DMS53 treated with DMSO at 0.1 percent for 48 hours (cell line): ENCODE measurements at regions not wholly inside any gene's neighbourhood (a gene's known extent, or its start where the extent isn't known, plus 50 kb on each side); places are given as distances from the start of the nearest gene placed in this dataset.

Experiments used
- DNase-seq: peaks from one replicate; lab custom pipeline; 2025; ENCODE audit not compliant: unreplicated experiment; lab: John Stamatoyannopoulos, UW

DNA sequence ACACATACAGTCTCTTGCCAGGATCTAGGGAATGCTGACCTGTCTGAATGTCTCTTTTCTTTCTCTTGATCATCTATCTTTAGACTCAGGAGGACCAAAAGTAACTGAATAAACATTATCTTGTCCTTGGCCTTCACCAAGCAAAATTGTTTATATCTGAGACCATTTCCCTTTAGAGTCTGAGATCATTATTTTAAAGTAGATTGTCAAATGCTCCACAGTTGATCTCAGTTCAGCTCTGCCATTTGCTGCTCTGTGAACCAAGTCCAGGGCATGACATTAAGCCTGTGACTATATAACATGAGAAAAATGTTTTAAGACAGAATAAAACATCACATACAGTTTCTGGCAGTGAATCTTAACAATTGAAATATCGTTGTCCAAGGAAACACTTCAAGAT is 148.3 kb upstream of the NRSN1 start:
- no peak for DNase-seq

GRCh38 chr6:23980965-23981364 is 145.1 kb upstream of the NRSN1 start:
- no peak for DNase-seq

DNA sequence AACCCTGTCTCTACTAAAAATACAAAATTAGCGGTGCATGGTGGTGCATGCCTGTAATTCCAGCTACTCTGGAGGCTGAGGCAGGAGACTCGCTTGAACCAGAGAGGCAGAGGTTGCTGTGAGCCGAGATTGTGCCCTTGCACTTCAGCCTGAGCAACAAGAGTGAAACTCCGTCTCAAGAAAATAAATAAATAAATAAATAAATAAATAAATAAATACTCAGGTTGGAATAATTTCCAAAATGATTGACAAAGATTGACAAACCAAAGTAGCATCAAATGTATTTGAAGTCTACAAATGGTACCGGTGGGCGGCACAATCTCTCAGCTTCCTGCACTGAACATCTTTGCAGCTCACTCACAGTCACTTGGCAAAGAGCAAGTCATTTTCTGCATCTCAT is 144.1 kb upstream of the NRSN1 start:
- DNase-seq, result no peak

- DNase-seq, result no peak
These were observed 142.3 kb upstream of the NRSN1 start for GRCh38 chr6:23983735-23984134.

- no peak for DNase-seq
These were observed 141.0 kb upstream of the NRSN1 start for GRCh38 chr6:23985015-23985414.

DNA sequence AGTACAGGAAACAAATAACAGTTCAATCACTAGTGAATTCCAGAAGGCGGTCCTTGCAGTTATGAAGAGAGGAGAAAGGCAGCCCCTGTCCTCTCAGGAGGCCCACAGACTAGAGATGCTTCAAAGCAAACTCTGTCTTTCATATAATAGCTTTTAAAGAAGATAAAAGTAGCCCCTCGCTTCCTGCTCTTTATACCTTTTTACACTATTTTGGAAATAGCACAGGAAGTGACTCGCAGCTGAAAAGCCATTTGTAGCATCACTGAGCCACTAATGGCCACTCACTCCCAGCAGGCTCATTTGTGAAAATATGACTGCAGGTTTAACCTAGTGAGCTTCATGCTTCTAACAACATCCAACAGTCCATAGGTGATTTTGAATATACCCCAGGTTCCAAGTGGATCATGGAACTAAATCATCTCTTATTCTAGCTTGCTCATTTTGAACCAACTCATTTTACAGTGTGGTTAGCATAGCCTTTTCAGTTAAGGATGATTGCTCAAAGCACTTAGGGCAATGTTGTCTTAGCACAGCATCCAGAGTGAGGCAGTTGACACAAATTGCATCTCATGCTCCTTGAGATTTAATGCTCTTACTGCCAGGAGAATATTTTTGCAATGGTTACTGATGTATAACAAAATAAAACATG is 136.0 kb upstream of the NRSN1 start:
- DNase-seq, result no peak

DNA sequence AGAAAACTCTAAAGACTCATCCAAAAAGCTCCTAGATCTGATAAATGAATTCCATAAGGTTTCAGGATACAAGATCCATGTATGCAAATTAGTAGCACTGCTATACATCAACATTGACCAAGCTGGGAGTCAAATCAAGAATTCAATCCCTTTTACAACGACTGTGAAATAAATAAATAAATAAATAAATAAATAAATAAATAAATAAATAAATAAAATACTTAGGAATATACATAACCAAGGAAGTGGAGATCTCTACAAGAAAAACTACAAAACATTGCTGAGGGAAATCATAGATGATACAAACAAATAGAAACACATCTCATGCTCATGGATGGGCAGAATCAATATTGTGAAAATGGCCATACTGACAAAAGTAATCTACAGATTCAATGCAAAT is 132.0 kb upstream of the NRSN1 start:
- no peak for DNase-seq

GRCh38 chr6:24004062-24004461 is 122.0 kb upstream of the NRSN1 start:
- DNase-seq, result no peak

GRCh38 chr6:24004659-24005058 is 121.4 kb upstream of the NRSN1 start:
- DNase-seq, result no peak

DNA sequence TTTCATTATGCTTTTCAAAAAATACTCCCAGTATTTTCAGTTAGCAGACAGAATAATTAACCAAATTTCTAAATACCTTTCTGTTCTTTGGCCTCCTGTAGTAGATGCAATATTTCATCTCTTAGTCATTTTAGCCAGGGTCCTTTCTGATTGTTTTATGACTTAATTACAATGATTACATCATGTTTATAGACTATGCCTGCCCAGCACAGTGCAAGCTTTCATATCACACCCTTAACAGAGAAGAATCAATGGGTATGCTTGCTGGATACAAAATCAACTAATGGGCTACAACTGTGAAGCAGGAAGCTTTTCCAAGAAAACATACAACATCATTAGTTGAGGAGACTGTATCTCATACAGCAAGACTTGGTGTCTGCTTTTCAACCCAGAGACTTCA is 119.8 kb upstream of the NRSN1 start:
- no peak for DNase-seq

- no peak for DNase-seq
These were observed 116.7 kb upstream of the NRSN1 start for GRCh38 chr6:24009319-24009718.

- no peak for DNase-seq
These were observed 115.9 kb upstream of the NRSN1 start for GRCh38 chr6:24010133-24010532.

GRCh38 chr6:24016286-24016685 is 109.7 kb upstream of the NRSN1 start:
- no peak for DNase-seq

DNA sequence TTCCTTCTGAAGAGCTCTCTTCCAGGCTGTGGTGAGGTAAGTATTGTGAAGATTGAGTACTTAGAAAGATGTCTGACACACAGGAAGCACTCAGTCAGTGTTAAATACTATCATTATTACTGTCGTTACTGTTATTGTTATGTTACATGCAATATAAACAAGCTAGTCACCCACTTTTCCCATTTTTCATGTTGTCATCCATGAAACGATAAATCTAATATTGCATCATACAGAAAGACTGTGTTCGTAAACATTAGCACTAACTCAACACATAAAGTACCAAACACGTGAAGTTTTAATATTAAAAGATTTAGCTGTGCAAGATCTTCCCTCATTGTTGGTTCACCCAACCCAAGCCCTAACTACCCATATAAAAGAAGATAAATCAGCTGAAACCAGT is 109.2 kb upstream of the NRSN1 start:
- DNase-seq, result no peak

GRCh38 chr6:24019393-24019792 is 106.6 kb upstream of the NRSN1 start:
- DNase-seq, result no peak

DNA sequence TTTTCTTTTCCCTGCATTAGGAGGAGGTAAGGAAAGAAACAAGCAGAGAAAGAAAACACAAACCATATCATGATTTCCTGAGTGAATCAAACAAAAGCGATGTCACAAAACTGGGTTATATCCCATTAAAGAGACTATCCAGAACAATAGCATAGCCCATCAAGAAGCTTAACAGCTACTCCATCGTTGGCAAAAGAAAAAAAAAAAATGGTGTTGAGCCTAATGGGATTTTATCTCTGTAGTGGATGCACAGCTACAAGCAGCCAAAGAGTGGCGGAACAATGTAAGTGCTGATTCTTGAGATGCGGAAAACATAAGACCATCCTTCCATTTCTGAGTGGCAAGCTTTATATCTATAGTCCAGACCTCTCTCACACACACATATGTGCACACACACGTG is 106.2 kb upstream of the NRSN1 start:
- no peak for DNase-seq

- no peak for DNase-seq
These were observed 100.0 kb upstream of the NRSN1 start for GRCh38 chr6:24026050-24026449.

GRCh38 chr6:24031496-24031895 is 94.5 kb upstream of the NRSN1 start:
- no peak for DNase-seq

DNA sequence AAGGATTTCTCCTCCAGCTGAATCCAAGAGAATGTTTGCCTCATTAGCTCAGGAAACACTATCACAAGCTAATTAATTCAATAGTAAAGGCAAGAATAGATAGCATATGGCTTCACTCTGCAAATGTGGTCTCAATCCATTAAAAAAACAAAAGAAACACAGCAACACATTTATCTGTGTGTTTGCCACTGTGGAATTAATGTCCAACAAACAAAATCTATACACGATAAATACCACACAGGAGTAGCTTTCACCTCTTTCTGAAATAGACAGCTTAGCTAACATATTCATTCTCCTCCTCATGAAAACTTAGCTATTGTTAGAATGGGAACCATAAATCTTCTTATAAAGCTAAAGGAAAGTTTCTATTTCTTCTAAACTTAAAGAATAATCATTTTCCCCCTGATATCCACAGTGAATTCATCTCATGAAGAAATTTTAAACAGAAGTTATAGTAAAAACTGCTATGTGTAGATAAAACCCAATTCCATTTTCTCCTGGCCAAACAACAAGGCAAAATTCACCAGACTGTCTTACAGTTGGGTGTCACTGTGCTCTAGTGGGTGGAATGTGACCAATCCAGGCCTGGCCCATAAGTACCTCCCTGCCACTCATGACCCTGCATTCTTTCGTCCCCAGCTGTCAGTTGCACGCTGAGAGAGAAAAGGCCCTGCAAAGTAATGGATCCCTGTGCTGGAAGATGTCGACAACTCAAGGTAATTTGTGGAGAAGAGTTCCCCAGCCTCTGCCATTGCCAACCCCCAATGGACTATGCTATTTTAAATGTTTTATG is 92.9 kb upstream of the NRSN1 start:
- DNase-seq, result no peak

DNA sequence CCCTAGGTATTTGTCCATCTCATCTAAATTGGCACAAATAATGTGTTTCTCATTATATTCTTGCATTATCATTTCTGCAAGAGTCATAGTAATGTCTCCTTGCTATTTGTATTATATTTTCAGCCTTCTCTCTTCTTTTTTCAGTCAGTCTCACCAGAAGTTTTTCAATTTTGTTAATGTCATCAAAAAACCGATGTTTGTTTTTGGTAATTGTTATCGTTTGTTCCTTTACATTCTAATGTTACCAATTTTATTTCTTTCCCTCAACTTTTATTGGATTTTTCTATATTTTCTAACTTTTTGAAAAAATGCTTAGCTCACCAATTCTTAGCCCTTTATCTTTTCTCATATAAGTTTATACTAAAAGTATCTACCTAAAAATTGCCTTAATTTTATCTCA is 82.2 kb upstream of the NRSN1 start:
- DNase-seq, result no peak

GRCh38 chr6:24051942-24052589 is 73.9 kb upstream of the NRSN1 start:
- DNase-seq, result no peak

DNA sequence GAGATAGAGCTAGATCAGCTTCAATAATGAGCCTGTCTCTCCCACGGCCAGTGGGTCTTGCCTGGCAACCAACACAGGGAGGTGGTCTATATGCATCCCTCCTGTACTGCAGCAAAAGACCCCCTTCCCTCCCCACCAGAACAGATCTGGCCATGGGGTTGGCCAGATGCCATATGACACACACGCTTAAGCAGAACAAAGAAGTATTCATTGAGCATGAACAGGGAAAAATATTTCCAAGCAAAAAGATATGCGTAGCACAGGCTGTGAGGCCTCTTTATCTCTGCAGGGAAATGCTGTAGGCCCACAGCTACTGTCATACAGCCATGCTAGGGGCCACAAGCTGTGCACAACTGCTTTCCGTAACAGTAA is 73.4 kb upstream of the NRSN1 start:
- no peak for DNase-seq
